ENCODE measurements at regions not wholly inside any gene's neighbourhood (a gene's known extent, or its start where the extent isn't known, plus 50 kb on each side); places are given as distances from the start of the nearest gene placed in this dataset.

GRCh38 chr11:37574361-37574760 lies 976.3 kb upstream of the RAG2 start:
- no peak for ATAC-seq

- no peak for ATAC-seq
Measured at GRCh38 chr11:37572491-37573171, 974.6 kb upstream of the RAG2 start.

- no peak for ATAC-seq
Measured at GRCh38 chr11:37571246-37571645, 973.2 kb upstream of the RAG2 start.

GRCh38 chr11:37560991-37561390 lies 963.0 kb upstream of the RAG2 start:
- no peak for ATAC-seq

GRCh38 chr11:37560346-37560745 lies 962.3 kb upstream of the RAG2 start:
- ATAC-seq, result no peak

GRCh38 chr11:37558619-37559210 lies 960.7 kb upstream of the RAG2 start:
- ATAC-seq, result no peak

DNA sequence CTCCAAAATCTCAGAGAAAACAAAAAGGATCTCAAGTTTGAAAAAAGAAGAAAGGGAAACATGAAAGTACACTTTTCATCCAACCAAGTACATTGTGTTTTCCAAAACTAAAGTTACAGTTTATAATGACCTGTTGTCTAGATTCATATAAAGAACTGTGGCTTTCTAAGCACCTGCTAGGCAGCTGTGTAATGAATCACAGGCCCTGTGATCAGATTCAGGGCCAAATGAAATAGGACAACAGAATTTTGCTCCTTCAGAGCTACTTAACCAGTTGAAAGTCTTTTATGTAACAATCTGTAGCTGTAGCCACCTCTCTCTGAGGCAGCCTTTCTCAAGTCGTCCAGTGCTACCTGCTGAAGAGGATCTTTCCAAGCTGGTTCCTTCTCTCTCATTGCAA lies 960.0 kb upstream of the RAG2 start:
- no peak for ATAC-seq

DNA sequence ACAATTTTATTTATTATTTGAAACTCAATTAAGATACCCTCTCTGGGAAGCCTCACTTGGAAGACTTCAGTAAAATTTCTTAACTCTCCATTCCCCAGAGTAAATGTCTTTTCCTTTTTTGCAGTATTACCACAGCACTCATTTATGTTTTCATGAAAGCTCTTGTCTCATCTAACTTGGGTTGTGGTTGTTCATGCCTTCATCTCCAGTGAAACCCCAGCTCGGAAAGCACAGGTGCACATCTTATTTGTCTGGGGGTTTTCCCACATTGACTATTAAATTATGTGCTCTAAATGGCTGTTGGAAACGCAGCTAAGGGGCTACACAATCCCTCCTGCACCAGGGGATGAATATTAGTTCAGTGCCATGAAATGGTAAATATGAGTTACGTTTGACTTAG lies 954.2 kb upstream of the RAG2 start:
- no peak for ATAC-seq

GRCh38 chr11:37544491-37544890 lies 946.5 kb upstream of the RAG2 start:
- ATAC-seq, result no peak

DNA sequence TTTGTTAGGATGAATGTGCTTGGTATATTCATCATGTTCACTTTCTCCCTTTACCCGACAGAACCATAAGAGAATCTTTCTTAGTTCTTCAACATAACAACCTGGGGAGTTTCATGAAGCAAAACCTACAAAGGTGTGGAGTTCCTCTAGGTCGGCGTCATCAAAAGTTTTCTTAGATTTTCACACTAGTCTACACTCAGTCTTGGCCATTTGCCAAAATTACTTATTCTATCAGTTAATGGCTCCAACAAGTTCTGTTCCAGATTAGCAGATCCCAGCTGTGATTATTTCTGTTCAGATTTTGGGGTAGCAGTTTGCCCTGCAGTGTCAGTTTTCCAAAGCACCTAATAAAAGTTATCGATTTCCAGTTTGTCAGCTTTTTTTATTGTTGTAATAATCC lies 935.8 kb upstream of the RAG2 start:
- no peak for ATAC-seq

DNA sequence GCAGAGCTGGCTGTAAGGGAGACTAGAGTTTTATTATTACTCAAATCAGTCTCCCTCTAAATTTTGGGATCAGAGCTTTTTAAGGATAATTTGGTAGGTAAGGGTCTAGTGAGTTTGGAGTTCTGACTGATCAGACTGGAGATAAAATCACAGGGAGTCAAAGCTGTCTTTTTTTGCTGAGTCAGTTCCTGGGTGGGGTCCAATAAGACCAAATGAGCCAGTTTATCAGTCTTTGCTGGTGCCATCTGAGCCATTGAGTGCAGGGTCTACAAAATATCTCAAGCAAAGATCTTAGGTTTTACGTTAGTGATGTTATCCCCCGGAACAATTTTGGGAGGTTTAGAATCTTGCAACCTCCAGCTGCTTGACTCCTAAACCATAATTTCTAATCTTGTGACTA lies 935.1 kb upstream of the RAG2 start:
- ATAC-seq, result no peak

- no peak for ATAC-seq
Measured at GRCh38 chr11:37532271-37532670, 934.2 kb upstream of the RAG2 start.

- ATAC-seq, result no peak
Measured at GRCh38 chr11:37527545-37527944, 929.5 kb upstream of the RAG2 start.

DNA sequence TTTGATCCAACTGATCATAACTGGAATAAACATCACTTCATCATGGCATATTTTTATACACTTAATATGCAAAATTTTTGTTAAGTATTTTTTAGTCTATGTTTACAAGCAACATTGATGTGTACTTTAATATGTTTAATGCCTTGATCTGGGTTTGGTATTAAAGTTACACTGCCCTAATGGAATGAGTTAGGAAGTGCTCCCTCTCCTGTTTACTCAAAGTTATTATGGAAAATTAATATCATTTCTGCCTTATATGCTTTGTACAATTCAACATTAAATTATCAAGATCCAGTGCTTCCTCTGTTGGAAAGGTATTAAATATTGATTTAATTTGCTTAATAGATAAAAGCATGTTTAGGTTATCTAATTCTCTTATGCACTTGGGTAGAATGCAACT lies 927.3 kb upstream of the RAG2 start:
- ATAC-seq, result no peak

- no peak for ATAC-seq
Measured at GRCh38 chr11:37519781-37520180, 921.7 kb upstream of the RAG2 start.

GRCh38 chr11:37512156-37512780 lies 914.2 kb upstream of the RAG2 start:
- ATAC-seq, result no peak

- ATAC-seq, result no peak
Measured at GRCh38 chr11:37511425-37511933, 913.4 kb upstream of the RAG2 start.

DNA sequence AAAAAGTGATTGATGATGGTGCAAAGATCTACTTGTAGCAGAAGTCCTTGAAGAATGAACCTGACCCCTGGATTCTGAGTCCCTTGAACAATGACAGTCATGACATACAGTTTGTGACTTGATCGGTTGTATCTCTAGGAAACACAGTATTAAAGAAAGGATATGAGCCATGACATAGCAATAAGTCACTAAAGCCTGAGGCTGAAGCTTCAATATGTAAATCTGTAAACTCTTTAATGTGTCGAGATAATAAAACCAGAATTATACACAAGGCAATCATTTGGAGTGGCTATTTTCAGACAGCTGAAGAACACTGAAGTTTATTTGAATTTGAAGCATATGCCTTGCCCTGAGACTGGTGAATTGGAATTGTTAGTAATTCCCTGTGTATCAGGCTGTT lies 911.5 kb upstream of the RAG2 start:
- ATAC-seq, result no peak

DNA sequence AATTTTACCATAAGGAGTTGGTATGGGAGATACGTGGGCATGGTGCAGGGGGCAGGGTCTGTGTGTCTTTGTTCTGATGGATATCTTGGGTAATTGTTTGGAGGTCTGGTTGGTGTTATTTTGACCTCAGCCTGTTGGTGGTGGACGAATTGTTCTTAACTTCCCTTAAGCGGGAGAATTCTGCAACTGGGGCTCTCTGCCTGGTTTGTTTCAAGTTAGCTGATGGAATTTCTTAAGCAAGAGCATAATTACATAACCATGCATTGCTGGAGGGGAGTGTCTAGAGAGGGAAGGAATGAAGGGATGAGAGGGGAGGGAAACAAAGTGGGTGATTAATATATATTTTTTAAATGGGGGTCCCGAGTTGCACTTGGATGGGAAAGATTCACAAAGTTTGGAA lies 908.5 kb upstream of the RAG2 start:
- ATAC-seq, result no peak

DNA sequence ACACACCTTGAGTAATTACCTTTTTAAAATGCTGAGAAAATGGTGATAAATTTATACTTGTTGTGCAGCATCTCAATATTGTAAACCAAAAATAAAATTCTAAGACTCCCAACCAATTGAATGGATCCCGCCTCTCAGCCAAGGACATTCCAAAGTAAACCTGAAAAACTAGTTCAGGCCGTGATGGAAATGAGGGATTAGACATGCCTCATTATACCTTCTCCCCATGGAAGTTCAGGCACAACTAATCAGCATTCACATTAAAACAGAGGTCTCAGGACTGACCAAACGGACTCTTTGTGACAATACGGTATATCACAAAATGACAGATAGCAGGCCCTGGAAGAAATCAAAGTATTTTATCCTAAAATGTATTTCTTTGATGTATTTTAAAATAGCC lies 907.4 kb upstream of the RAG2 start:
- no peak for ATAC-seq

DNA sequence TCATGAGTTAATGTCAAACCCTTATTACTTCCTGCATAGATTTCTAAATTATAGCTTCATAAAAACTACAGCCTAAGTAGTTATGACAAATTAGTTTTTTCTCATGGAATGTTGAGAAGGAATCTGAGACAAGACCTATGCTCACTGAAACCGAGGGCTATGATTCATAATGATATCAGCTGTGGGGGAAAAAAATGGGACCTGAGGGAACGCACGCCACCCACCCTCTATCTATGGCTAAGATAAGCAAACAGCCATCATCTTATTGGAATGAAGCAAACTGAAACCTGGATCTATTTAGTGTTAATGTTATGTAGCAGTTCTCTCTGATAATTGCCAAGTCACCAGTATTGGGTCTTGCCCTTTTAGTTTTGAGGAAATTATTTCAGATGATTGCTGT lies 906.9 kb upstream of the RAG2 start:
- no peak for ATAC-seq

DNA sequence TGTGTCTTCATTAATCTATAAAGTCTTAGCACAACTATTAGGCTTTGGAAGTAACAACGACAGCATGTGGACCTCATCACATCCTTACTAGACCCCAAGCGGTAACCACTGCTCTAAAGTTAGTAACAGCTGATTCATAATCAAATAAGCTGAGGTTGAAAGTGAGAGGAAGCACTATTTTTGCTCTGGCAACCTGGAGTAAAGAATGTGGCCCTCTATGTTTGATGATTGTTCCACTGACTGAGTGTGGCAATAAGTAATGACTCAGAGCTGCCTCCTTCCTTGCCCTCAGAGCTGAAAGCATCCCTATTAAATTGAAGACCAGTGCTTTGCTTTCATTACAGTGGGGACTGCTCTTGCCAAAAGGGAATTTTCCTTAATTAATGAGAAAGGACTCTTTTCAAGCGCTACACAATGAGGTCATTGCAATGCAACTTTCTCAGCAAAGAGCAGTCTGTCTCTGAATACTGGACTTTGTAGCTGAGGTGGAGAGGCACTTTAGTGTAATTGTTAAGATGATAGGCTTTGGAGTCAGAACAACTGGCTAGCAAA lies 906.1 kb upstream of the RAG2 start:
- ATAC-seq, result no peak

DNA sequence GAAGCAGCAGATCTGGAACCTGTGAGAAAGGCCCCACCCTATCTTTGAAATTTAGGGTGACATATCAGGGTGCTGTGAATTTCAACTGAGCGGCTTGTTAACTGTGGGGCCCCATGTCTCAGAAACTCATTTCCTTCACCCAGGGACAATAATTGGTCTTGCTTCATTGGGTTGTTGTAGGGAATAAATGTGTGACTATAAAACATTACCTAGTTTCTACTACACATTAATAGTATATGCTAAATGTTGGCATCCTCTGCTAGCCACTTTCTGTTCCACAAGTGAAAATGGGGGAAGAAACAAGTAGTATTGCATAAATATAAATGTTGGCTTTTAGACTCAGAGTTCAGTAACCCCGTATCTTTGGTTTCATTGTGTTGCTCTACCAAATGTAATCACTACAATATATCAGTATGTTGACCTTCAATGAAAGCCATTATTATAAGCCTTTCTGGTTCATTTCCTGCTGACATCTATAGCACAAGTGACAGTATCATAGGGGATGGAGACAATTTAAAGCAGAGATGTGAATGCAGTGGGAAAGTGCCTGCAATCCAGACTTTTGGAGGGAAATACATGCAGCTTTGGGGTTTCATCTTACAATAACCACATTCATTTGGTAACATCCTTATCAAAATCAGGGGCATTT lies 905.5 kb upstream of the RAG2 start:
- ATAC-seq, result no peak

All from esophagus mucosa (tissue), 1 donor.